ENCODE measurements at regions not wholly inside any gene's neighbourhood (a gene's known extent, or its start where the extent isn't known, plus 50 kb on each side); places are given as distances from the start of the nearest gene placed in this dataset.

DNA sequence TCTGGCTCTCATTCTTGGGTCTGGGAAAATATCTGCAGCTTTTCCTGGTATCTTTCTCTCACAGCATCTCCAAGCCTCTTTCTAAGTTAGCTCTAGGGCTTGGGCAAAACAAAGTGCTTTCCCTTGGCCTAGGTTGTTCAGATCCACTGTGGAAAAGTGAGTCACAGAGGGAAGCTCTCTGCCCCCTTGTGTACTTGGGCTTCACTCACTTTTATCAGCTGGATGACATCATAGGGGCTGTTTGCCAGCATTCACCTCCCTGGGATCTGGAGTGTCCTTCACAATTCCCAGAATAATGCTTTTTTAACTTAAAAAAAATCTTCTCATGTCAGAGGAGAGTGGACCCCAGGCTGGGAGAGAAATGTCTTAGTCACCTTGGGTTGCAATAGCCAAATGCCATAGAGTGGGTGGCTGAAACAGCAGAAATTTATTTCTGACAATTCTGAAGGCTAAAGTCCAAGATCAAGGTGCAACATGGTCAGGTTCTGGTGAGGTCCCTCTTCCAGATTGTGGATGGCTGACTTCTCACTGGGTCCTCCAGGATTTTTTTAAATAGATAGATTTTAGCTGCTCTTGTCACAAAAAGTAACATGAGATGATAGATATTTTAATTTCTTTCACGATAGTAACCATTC lies 247.8 kb downstream of the SH2D1A start:
- TF ChIP-seq POLR2AphosphoS5 (IDR thresholded peaks at IDR 0.05; ENCODE audit: low read depth, low read length), result no peak
- TF ChIP-seq POLR2A (IDR thresholded peaks at IDR 0.05; ENCODE audit: low read depth, low read length), result no peak
- no peak for TF ChIP-seq TAF1 (IDR thresholded peaks at IDR 0.05; ENCODE audit: low read depth, low read length)
- TF ChIP-seq SPI1 (IDR thresholded peaks at IDR 0.05; ENCODE audit: low read depth, low read length), result no peak

Measured in GM12891 (cell line).